ENCODE measurements at regions not wholly inside any gene's neighbourhood (a gene's known extent, or its start where the extent isn't known, plus 50 kb on each side); places are given as distances from the start of the nearest gene placed in this dataset.

DNA sequence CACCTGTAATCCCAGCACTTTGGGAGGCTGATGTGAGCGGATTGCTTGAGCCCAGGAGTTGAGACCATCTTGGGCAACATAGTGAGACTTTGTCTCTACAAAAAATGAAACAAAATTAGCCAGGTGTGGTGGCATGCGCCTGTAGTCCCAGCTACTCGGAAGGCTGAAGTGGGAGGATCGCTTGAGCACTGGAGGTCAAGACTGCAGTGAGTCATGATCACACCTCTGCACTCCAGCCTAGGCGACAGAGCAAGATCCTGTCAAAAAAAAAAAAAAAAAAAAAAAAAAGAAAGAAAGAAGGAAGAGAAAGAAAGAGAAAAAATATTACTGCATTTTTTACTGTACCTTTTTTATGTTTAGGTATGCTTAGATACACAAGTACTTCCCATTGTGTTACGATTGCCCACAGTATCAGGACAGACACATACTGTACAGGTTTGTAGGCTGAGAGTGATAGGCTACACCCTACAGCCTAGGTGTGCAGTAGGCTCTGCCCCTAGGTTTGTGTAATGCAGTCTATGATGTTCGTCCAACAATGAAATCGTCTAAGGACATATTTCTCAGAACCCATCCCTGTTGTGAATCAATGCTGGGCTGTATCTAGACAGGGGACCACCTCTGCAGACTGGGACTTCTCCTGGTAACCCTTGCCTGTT, 160.4 kb upstream of the PWP1 start:
- no peak for DNase-seq (ENCODE audit: low spot score)

DNA sequence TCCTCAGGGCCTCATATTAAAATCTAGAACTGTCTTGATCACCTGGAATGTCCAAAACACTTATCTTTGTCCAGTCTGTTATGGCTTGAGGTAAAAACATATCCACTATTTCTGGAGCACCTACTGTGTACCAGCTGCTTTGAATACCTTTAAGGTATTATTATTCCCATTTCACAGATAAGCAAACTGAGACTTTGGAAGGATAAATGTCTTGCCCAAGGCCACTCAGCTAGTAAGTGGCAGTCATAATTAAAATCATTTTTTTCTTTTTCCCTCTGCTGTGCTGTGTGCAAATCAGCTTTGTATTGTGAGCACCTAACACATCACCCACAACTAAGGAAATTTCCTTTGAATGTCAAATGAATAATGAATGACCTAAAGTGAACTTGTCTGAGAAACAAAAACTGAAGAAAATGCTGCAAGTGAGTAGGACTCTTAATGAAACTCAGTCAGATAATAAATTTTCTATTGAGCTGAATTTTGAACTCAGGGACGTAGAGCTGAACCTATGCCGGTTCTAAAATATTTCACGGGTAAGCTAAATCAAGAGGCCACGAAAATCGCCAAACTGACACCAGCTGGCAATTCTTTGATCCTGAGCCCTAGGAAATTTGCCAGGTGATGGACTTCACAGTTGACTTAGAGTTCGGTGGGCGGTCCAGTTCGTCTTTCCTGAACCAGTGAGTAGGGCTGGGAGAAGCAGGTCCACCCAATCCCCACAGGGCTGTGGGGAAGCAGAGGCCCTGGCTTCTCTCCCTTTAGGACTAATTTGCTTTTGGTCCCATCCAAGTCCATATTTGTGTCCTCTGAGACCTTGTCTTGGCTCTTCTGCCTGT, 159.7 kb upstream of the PWP1 start:
- no peak for DNase-seq (ENCODE audit: low spot score)

DNA sequence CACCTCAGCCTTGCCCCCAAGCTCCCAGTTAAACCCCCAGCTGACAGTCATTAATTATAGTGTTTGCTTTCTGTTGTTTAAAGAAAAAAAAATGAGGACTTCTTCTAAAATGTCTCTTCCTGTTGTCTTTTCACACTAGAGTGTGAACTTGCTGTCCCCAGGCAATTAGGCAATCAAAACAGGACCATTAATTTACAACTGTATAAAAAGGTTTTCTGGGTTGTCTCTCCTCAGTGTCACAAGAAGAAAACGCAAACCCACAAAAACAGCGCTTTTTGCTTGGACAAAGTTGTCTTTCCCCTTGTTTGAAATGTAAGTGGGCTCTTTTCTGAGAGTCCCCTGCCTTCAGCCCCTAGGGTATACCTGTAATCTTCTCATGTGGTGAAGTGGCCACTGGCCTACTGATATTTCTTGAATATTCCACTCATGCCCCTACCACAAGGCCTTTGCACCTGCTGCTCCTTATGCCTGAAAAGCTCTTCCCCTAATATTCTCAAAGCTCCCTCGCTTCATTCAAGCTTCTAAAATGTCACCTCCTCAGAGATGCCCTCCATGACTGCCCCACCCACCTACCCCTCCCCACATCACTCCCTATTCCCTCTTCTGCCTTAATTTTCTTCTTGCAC, 158.9 kb upstream of the PWP1 start:
- DNase-seq (ENCODE audit: low spot score): no peak

DNA sequence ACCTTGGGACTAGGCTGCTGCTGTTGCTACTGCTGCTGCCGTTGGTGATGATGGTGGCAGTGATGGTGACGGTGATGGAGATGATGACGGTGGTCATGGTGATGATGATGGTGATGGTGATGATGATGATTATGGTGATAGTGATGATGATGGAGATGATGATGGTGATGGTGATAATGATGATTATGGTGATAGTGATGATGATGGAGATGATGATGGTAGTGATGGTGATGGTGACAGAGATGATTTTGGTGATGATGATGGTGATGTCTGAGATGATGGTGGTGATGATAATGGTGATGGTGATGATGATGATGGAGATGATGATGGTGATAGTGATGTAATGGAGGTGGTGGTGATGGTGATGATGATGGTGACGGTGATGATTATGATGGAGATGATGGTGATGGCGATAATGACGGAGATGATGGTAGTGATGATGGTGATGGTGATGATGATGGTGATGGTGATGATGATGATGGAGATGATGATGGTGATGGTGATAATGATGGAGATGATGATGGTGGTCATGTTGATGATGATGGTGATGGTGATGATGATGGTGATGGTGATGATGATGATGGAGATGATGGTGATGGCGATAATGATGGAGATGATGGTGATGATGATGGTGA, 156.8 kb upstream of the PWP1 start:
- DNase-seq (ENCODE audit: low spot score): no peak

DNA sequence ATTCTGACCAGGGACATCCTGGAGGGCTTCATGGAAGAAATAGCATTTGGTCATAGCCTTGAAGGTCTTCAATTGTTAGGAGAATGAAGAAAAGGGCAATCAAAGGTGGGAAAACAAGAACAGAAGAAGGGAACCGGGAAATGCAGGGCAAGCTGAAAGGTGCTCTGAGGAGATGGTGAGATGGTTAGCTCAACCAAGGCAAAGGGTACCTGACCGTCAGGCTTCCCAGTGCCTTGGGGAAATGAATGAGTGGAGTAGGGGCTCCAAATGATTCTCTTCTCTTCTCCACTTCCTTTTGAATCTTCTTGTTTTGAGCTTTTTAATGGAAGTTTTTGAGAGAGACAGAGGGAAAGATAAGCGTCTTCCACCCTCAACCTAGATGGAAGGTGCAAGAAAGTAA, 155.6 kb upstream of the PWP1 start:
- no peak for DNase-seq (ENCODE audit: low spot score)

DNA sequence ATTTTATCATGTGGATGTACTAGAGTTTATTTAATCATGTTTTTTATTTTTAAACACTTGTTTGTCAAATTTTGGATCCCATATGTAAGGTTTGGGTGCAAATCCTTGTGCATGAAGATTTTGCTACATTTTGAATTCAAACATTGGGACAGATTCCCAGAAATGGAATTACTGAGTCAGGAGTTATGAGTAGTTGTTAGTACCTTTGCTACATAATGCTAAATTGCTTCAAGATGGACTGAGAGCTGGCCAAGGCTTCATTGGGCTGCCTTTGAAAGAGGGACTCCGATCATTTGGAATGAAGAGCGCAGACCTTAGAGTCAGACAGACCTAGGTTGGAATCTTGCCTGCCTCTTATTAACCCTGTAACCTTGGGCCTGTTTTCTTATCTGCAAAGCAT, 154.9 kb upstream of the PWP1 start:
- no peak for DNase-seq (ENCODE audit: low spot score)

DNA sequence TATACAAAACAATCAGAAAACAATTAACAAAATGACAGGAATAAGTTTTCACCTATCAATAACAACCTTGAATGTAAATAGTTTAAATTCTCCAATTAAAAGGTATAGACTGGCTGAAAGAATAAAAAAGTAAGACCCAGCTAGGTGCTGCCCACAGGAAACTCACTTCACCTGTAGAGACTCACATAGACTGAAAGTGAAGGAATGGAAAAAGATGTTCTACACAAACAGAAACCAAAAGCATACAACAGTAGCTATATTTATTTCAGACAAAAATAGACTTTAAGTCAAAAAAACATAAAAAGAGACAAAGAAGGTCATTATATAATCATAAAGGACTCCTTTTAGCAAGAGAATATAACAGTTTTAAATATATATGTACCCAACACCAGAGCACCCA, 152.4 kb upstream of the PWP1 start:
- no peak for DNase-seq (ENCODE audit: low spot score)

DNA sequence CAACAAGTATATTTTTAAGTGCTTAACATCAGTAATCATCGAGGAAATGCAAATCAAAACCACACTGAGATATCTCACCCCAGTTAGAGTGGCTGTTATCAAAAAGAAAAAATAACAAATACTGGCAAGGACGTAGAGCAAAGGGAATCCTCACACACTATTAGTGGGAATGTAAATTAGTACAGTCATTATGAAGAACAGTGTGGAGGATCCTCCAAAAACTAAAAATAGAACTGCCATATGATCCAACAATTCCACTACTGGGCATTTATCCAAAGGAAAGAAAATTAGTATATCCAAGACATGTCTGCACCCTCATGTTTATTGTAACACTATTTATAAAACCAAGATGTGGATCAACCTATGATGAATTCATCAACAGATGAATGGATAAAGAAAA, 149.0 kb upstream of the PWP1 start:
- no peak for DNase-seq (ENCODE audit: low spot score)

DNA sequence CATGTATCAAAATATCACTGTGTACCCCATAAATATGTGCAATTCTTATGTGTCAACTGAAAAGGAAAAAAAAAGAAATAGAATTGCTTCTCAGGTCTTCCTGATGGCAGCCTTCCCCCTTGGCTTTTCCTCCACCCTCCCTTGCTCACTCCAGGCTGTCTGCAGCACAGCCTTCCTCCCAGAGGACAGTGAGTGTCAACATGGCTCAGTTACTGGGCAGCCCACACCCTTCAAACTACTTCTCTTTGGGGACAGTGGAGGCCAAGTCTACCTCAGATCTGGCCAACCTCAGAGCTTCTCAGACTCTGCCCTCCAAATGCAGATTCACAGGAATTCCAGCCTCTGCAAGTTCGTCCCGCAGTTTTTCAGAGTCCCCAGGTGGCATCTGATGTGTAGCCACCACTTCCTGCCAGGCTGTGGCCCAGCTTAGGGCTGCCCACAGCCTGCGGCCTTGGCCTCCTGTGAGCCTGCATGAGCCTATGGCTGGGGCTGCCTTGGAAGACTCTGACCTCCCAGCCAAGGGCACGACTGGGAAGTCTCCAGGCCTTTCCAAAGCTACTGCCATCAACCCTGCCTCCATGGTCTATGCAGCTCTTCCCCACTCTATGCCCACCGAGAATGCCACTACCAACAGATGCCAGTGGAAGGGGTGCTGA, 148.0 kb upstream of the PWP1 start:
- DNase-seq (ENCODE audit: low spot score): no peak

DNA sequence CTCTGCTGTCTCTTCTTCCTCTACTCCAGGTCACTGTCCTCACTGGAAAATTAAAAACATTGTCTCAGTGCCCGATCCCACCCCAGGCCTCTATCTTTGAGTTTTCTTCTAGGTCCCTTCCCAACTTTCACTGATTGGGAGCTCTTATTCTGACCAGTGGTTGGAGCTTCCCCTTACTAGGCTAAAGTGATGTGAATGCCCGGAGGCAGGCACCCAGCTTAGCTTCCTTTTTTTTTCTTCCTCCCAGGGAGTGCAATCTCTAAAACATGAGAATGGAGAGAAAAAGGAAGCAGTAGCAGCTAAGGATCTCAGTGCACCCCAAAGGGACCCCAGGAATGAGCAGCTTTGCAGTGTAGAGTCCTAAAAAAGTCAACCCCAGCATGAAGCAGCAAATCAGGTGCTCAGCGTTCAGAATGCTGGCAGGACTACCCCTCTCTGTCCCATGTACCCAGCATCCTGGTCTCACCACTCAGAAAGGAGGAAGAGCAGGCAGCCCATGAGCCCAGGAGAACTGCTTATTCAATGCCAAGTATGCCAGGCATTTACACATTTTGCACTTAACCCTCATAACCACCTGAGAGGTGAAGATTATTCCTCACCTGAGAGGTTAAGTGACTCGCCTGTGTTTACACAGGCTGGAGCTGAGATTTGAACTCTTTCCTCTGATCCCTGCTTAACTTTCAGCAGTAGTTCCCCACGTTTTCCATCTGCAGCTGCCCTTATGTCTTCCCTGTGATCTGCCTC, 146.2 kb upstream of the PWP1 start:
- DNase-seq (ENCODE audit: low spot score): no peak

DNA sequence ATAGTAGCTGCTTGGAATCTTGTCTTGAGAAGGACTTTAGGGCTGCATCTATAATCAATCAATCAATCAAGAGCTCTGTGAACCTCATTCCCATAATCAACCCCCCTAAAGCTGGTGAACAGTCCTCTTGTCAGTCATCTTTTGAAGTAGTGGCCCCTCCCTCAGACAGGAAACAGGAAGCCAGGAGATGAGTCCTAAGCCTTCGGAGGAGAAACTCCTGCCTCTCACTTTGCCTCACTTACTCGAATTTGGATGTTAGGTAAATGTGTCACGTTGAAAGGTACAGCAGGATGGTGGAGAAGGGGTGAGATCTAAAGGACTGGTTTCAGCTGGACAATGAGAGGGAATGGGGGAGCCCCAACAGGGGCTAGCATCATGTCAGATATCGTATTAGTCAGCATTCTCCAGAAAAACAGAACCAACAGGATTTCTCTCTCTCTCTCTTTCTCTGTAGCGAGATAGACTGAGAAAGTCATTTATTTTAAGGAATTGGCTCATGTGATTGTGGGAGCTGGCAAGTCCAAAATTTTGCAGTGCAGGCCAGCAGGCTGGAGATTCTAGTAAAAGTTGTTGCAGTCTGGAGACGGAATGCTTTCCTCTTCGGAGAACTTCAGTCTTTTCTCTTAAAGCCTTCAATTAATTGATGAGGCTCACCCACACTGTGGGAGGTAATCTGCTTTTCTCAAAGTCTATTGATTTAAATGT, 144.4 kb upstream of the PWP1 start:
- DNase-seq (ENCODE audit: low spot score): no peak

DNA sequence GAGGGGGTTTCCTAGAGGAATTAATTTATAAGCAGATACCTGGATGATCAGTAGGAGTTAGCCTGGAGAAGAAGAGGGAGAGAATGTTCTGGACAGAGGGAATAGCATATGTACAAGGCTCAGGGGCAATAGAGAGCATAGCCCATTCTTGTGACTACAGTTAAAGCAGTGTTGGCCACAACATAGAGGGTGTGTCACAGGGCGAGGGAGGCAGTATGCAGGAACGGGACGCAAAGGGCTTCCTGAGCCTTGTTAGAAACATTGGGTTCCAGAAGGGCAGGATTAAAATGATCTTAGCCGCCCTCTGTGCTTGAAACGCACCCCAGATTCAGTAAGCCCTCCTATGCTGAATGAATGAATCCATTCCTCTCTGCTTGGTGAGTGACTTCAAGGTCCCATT, 142.2 kb upstream of the PWP1 start:
- no peak for DNase-seq (ENCODE audit: low spot score)

DNA sequence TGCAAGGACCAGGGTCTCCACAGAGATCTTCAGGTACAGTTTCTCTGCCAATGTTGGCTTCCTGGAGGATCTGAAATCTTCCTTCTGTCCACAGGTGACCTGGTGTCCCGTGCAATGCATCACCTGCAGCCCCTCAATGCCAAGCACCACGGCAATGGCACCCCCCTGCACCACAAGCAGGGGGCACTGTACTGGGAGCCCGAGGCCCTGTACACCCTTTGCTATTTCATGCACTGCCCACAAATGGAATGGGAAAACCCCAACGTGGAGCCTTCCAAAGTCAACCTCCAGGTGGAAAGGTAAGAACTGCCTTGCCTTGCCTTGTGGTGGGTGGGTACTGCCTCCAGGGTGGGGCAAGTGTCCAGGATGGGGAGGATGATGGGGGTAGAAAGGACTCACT, 141.8 kb upstream of the PWP1 start:
- no peak for DNase-seq (ENCODE audit: low spot score)

DNA sequence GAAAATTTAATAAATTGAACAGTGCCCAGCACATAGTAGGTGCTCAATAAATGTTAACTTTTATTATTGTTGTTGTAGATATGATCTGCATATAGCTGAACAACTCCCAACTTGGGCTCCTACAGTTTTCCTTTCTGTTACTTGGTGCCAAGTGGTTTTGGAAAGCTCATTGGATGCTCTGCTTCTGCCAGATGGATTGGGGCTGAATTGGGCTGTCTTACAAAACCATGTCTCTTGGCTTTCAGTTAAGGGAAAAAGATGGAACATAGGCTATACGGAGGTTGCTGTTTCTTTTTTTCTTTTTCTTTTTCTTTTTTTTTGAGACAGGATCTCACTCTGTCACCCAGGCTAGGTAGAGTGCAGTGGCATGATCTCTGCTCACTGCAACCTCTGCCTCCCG, 140.7 kb upstream of the PWP1 start:
- DNase-seq (ENCODE audit: low spot score): no peak

DNA sequence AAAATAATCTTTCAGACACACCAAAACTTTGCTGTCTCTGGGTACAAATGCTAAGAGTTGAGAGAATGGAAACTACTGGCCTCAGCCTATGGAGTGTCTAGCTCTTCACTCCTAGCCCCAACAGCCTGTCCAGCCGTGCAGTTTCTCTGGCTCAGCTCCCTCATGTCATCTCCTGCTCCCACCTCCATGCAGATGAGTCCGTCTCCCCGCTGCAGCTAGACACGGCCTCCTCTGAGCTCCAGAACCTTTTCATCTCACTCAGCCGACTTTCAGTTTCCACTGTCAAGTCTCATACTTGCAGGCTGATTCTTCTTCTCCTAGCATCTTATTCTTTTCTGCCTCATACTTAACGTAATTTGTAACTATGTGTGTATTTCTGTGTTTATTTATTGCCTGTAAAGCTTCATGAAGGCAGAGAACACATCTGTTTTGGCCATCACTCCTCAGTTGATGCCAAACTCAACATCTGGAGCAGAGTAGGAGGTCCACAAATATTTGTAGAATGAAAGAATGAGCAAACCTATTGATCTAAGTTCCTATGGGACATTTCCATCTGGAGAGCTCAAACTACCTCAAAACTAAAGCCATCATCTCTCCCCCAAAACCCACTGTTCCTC, 139.8 kb upstream of the PWP1 start:
- DNase-seq (ENCODE audit: low spot score): no peak

DNA sequence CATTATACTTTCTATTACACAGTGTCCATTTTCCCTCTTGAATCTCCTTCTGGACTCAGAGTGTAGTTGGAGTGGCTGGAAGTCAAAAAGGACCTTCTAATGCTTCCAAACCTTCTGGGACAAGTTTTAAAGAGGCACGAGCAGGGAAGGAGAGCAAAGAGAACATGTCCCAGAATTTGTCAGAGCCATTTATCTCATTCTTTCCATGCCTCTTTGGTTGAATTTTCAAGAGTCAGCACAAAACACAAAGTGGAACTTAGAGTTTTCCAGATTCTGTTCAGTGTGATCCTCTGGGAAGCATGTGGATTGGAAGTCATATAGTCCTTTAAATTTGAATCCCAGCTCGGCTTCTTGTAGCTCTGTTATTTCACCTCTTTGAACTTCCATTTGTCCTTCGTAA, 138.2 kb upstream of the PWP1 start:
- no peak for DNase-seq (ENCODE audit: low spot score)

DNA sequence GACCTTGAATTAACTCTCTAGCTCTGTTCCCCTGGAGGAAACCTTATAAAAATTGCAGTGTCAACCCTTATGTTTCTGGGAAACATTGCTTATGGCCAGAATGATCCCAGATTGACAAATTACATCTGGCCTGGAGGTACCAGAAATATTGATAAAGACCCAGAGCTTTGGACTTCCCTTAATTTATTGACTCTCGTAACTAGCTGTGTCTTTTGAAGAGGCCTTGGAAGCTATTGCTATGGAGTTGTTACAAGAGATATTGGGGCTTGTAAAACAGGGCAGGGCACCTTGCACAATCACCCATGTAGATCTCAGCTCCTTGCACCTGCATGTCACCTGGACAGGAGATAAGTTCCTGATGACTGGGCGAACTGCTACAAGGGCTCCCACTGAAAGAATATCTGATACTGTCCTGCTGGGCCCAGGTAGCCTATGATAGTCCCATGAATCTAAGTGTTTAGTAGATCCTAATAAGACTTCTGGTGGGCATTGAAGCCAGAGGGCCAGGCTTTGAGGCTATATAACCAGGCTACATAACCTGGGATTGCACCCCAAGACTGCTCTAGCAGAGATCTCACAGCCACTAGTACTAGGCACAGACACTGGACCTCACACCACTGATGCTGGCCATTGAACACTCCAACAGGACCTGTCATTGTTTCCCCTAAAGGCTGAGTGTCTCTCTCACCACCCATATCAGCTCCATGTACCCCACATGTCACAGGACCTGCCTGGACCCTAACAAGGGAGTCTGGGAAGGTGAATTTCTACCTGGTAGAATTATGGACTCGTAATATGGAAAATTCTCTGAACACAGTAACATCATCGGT, 135.7 kb upstream of the PWP1 start:
- DNase-seq (ENCODE audit: low spot score): no peak

DNA sequence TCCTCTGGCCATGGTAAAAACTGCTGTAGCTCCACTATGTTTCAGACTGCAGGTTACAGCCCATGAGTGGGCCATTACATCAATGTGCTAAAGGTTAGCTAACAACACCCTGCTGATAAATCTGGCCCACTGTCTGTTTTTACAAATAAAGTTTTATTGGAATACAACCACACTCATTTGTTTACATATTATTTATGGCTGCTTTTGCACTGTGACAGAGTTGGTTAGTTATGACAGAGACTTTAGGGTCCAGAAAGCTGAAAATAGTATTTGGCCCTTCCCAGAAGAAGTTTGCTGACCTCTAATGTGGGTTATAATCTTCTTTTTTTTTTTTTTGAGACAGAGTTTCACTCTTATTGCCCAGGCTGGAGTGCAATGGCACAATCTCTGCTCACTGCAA, 134.2 kb upstream of the PWP1 start:
- no peak for DNase-seq (ENCODE audit: low spot score)

DNA sequence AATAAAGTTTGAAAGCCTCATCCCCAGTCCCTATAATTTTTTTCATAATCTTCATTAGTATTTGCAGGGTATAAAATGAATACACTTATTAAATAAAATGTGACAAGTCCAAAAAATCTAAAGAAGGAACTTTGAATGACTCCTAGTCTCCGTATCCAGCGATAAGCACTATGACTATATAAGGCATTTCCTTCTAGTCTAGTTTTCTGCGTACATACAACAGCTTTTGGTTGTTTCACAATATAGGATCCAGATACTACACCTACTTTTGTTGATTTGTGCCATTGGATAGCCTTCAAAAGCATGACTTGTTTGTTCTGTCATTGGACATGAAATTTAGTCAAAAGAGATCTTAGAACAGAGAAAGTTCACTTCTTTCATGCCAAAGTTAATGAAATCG, 133.3 kb upstream of the PWP1 start:
- DNase-seq (ENCODE audit: low spot score): no peak

Data from CD4-positive, alpha-beta T cell treated with Interleukin-15 for 4 hours (primary cell).